Activated CD8-positive, alpha-beta T cell treated with anti-CD3 and anti-CD28 coated beads for 36 hours (primary cell): ENCODE measurements at regions not wholly inside any gene's neighbourhood (a gene's known extent, or its start where the extent isn't known, plus 50 kb on each side); places are given as distances from the start of the nearest gene placed in this dataset.

Experiments used
- ATAC-seq: fragments of 200-7000 bp; cut with Tn5 transposase; one replicate; pipeline ENCODE4 v1.10.0; 2021; ENCODE audit warnings: mild to moderate bottlenecking, moderate library complexity
- CTCF ChIA-PET: fragments of 350-600 bp; sonication (Branson Sonifier 250); formaldehyde crosslinking; loops from one replicate; lab custom pipeline; 2021; ENCODE audit warnings: antibody characterized with exemption; lab: Charles Lee
- POLR2A ChIA-PET: fragments of 350-600 bp; sonication (Branson Sonifier 250); formaldehyde crosslinking; loops from one replicate; lab custom pipeline; 2021; ENCODE audit warnings: antibody characterized with exemption; lab: Charles Lee
- DNase-seq: peaks from one replicate; pipeline ENCODE4 v3.0.0-alpha.2; 2020
- H3K27ac Mint-ChIP-seq: one replicate; pipeline ENCODE4 v1.8.0; 2021; ENCODE audit warnings: mild to moderate bottlenecking, mixed read lengths
- H3K27me3 Mint-ChIP-seq: one replicate; pipeline ENCODE4 v1.8.0; 2021; ENCODE audit warnings: mixed read lengths
- H3K36me3 Mint-ChIP-seq: one replicate; pipeline ENCODE4 v1.8.0; 2021; ENCODE audit warnings: low read depth, mixed read lengths
- H3K4me1 Mint-ChIP-seq: one replicate; pipeline ENCODE4 v1.8.0; 2021; ENCODE audit warnings: low read depth, mixed read lengths
- H3K4me3 Mint-ChIP-seq: one replicate; pipeline ENCODE4 v1.8.0; 2021; ENCODE audit warnings: mild to moderate bottlenecking, moderate library complexity, mixed read lengths
- H3K9me3 Mint-ChIP-seq: one replicate; pipeline ENCODE4 v1.8.0; 2021; ENCODE audit warnings: mixed read lengths
- CTCF ChIP-seq: fragments of 200-600 bp; IDR thresholded peaks from one replicate; pipeline ENCODE4 v1.8.0; 2022; ENCODE audit warnings: antibody characterized with exemption, mild to moderate bottlenecking
- intact Hi-C: fragments of 100-400 bp; cut with micrococcal nuclease; formaldehyde crosslinking; loops from one replicate; pipeline ENCODE4 v1.10.0; 2022

DNA sequence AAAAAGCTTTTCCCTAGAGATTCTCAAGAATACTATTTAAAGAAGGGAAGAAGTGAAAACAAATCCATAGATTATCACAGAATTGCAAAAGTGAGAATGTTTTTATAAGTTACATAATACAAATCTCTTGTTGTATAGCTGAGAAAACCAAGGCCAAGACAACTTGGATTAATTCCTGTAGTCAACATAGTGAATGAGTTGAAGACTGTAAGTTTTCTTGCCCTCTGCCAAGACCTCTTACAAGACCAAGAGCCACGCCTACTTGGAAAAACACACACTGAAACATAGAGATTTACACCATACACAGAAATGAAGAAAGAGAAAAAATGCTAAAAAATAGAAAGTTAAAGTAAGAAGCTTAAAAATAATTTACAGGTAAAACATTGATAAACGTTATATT, 2024.0 kb downstream of the PCDH7 start:
- H3K27me3 Mint-ChIP-seq = no peaks in the 10 kb centered on the region
- H3K36me3 Mint-ChIP-seq = no peaks in the 10 kb centered on the region
- ChIA-PET POLR2A (no interaction called here), CTCF (no interaction called here)
- H3K9me3 Mint-ChIP-seq = peaks cover 3% of the 10 kb centered on the region
- DNase-seq = no peak
- intact Hi-C loops = no loop called here
- ATAC-seq = no peak
- H3K4me3 Mint-ChIP-seq = no peak overlapping the region
- no peak overlapping the region for H3K27ac Mint-ChIP-seq
- no peak for TF ChIP-seq CTCF
- H3K4me1 Mint-ChIP-seq = no peaks in the 10 kb centered on the region

DNA sequence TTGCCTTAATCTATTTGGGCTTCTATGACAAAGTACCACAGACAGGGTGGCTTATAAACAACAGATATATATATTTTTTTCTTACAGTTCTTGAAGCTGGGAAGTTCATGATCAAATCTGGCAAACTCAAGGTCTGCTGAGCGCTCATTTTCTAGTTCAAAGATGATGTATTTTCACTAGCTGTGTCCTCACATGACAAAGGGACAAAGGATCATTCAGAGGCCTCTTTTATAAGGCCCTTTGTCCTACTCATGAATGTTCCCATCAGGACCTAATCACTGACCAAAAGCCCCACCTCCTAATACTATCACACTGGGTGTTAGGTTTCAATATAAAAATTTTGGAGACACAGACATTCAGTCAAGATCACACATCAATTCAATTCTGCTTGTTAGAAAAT, 2025.2 kb downstream of the PCDH7 start:
- H3K36me3 Mint-ChIP-seq = no peaks in the 10 kb centered on the region
- no peaks in the 10 kb centered on the region for H3K27me3 Mint-ChIP-seq
- ATAC-seq (no peak), DNase-seq (no peak)
- intact Hi-C loops = no loop called here
- ChIA-PET CTCF (no interaction called here), POLR2A (no interaction called here)
- peaks cover 3% of the 10 kb centered on the region for H3K9me3 Mint-ChIP-seq
- no peak overlapping the region for H3K27ac Mint-ChIP-seq
- no peak overlapping the region for H3K4me3 Mint-ChIP-seq
- H3K4me1 Mint-ChIP-seq = no peaks in the 10 kb centered on the region
- TF ChIP-seq CTCF = no peak

DNA sequence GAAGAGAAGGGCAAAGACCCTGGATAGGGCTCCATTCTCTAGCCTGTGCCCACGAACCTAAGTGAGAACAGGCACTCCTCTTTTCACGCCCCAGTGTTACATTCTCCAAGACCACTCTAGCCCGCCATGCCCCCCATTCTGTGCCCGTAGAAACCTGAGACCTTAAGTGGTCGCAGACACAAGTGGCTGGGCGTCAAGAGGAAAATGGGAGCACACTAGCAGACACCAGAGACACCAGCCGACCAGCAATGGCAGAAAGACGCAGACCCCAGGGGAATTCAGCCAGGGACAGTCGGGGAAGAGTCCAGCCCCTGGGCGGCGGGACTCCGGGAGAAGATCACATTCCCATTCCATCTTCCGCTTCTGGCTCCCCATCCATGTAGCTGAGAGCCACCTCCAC, 2027.9 kb downstream of the PCDH7 start:
- intact Hi-C loops = no loop called here
- Mint-ChIP-seq H3K36me3 (no peaks in the 10 kb centered on the region), H3K4me1 (no peaks in the 10 kb centered on the region), H3K27me3 (no peaks in the 10 kb centered on the region), H3K27ac (no peak overlapping the region), H3K9me3 (peaks cover 3% of the 10 kb centered on the region), H3K4me3 (no peak overlapping the region)
- CTCF ChIA-PET = no interaction called here
- ATAC-seq = no peak
- POLR2A ChIA-PET = no interaction called here
- DNase-seq = no peak
- TF ChIP-seq CTCF = no peak

DNA sequence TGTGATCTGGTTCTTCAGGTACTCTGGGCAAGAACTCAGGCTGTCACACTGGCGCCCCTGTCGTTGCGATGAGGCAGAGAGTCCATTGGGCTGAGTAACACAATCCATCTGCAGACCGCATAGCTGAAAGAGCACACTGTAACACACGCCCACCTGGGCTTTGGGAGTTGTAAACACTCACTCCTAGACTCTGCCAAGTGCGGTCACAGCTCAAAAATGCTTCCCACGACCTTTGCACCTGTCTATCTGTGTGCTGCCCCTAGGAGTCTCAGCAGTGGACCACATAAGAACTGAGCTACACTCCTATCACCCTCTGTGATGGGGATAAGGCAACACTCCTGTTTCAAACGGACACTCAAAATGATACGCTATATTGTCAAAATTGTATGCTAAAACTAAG, 2028.3 kb downstream of the PCDH7 start:
- TF ChIP-seq CTCF = no peak
- H3K27ac Mint-ChIP-seq = no peak overlapping the region
- H3K9me3 Mint-ChIP-seq = peaks cover 3% of the 10 kb centered on the region

GRCh38 chr4:32752962-32753361, 2032.8 kb downstream of the PCDH7 start:
- ChIA-PET POLR2A (no interaction called here), CTCF (no interaction called here)
- no peak overlapping the region for H3K4me3 Mint-ChIP-seq
- intact Hi-C loops = no loop called here
- H3K4me1 Mint-ChIP-seq = no peaks in the 10 kb centered on the region
- H3K27me3 Mint-ChIP-seq = no peaks in the 10 kb centered on the region
- no peaks in the 10 kb centered on the region for H3K36me3 Mint-ChIP-seq
- TF ChIP-seq CTCF = no peak
- DNase-seq = no peak
- H3K27ac Mint-ChIP-seq = no peak overlapping the region
- ATAC-seq = no peak
- peaks cover 15% of the 10 kb centered on the region for H3K9me3 Mint-ChIP-seq

More for the DNA sequence above, 2028.3 kb downstream of the PCDH7 start:
- ATAC-seq = no peak
- intact Hi-C loops = no loop called here
- Mint-ChIP-seq H3K36me3 (no peaks in the 10 kb centered on the region), H3K27me3 (no peaks in the 10 kb centered on the region), H3K4me3 (no peak overlapping the region), H3K4me1 (no peaks in the 10 kb centered on the region)
- ChIA-PET POLR2A (no interaction called here), CTCF (no interaction called here)
- no peak for DNase-seq
